T1000 (cell line): ENCODE measurements at regions not wholly inside any gene's neighbourhood (a gene's known extent, or its start where the extent isn't known, plus 50 kb on each side); places are given as distances from the start of the nearest gene placed in this dataset.
"Not testable (repeated sequence)": the region's sequence is repeated elsewhere in the genome, so short reads cannot be mapped to it uniquely, and the experiment has no call there.

Source experiments
- DNase-seq: peaks from one replicate; lab custom pipeline; 2025; ENCODE audit warnings: mixed read lengths; lab: John Stamatoyannopoulos, UW

GRCh38 chr15:77896147-77897112 is 181.1 kb downstream of the TBC1D2B start:
- not testable (repeated sequence) for DNase-seq

GRCh38 chr15:77895742-77896141 is 181.8 kb downstream of the TBC1D2B start:
- DNase-seq, result no peak

GRCh38 chr15:77895145-77895544 is 182.4 kb downstream of the TBC1D2B start:
- DNase-seq, result not testable (repeated sequence)

- not testable (repeated sequence) for DNase-seq
These were observed 183.6 kb downstream of the TBC1D2B start for GRCh38 chr15:77893671-77894640.

- DNase-seq, result not testable (repeated sequence)
These were observed 184.3 kb downstream of the TBC1D2B start for GRCh38 chr15:77893246-77893645.

GRCh38 chr15:77892335-77892734 is 185.2 kb downstream of the TBC1D2B start:
- DNase-seq, result no peak

GRCh38 chr15:77891862-77892261 is 185.6 kb downstream of the TBC1D2B start:
- not testable (repeated sequence) for DNase-seq

- DNase-seq, result not testable (repeated sequence)
These were observed 186.4 kb downstream of the TBC1D2B start for GRCh38 chr15:77890911-77891801.

- DNase-seq, result not testable (repeated sequence)
These were observed 187.4 kb downstream of the TBC1D2B start for GRCh38 chr15:77889828-77890725.

GRCh38 chr15:77889009-77889806 is 188.3 kb downstream of the TBC1D2B start:
- no peak for DNase-seq

GRCh38 chr15:77887563-77888429 is 189.7 kb downstream of the TBC1D2B start:
- not testable (repeated sequence) for DNase-seq

- no peak for DNase-seq
These were observed 190.6 kb downstream of the TBC1D2B start for GRCh38 chr15:77886805-77887448.

GRCh38 chr15:77885877-77886500 is 191.5 kb downstream of the TBC1D2B start:
- DNase-seq, result not testable (repeated sequence)

GRCh38 chr15:77883012-77883411 is 194.5 kb downstream of the TBC1D2B start:
- DNase-seq, result not testable (repeated sequence)

- no peak for DNase-seq
These were observed 195.6 kb downstream of the TBC1D2B start for GRCh38 chr15:77881950-77882349.

GRCh38 chr15:77881535-77881934 is 196.0 kb downstream of the TBC1D2B start:
- DNase-seq, result not testable (repeated sequence)

- not testable (repeated sequence) for DNase-seq
These were observed 198.0 kb downstream of the TBC1D2B start for GRCh38 chr15:77879466-77879865.
